NB4 (cell line): ENCODE measurements at regions not wholly inside any gene's neighbourhood (a gene's known extent, or its start where the extent isn't known, plus 50 kb on each side); places are given as distances from the start of the nearest gene placed in this dataset.

Experiments
- CTCF ChIP-seq: IDR thresholded peaks from one replicate; pipeline ENCODE4 v1.5.1; 2012; ENCODE audit warnings: low read depth, low read length
- MAX ChIP-seq: IDR thresholded peaks from 2 replicates; pipeline ENCODE4 v1.6.1; 2011; ENCODE audit warnings: low read depth, low read length
- POLR2A ChIP-seq: IDR thresholded peaks from 2 replicates; pipeline ENCODE4 v1.6.1; 2011; ENCODE audit warnings: mild to moderate bottlenecking; ENCODE audit not compliant: insufficient read length; ENCODE audit errors: extremely low read depth

GRCh38 chr20:24203526-24204183, 215.1 kb upstream of the GGTLC1 start:
- TF ChIP-seq CTCF (no peak), POLR2A (no peak), MAX (no peak)
